HEK293T (cell line): ENCODE measurements at regions not wholly inside any gene's neighbourhood (a gene's known extent, or its start where the extent isn't known, plus 50 kb on each side); places are given as distances from the start of the nearest gene placed in this dataset.

Experiments
- ELF4 ChIP-seq: fragments of 450-650 bp; IDR thresholded peaks from 2 replicates; pipeline ENCODE4 v1.6.1; 2017; ENCODE audit warnings: antibody characterized with exemption
- FOXK2 ChIP-seq: fragments of 450-650 bp; IDR thresholded peaks from 2 replicates; pipeline ENCODE4 v1.6.1; 2016; ENCODE audit warnings: mild to moderate bottlenecking
- FOXM1 ChIP-seq: fragments of 450-650 bp; IDR thresholded peaks from 2 replicates; pipeline ENCODE4 v1.6.1; 2017; ENCODE audit warnings: mild to moderate bottlenecking, borderline replicate concordance

- TF ChIP-seq FOXK2 (no peak), FOXM1 (no peak), ELF4 (no peak)
Measured at GRCh38 chrX:116232833-116233232, 62.3 kb downstream of the AGTR2 start.
